ENCODE measurements at regions not wholly inside any gene's neighbourhood (a gene's known extent, or its start where the extent isn't known, plus 50 kb on each side); places are given as distances from the start of the nearest gene placed in this dataset.

DNA sequence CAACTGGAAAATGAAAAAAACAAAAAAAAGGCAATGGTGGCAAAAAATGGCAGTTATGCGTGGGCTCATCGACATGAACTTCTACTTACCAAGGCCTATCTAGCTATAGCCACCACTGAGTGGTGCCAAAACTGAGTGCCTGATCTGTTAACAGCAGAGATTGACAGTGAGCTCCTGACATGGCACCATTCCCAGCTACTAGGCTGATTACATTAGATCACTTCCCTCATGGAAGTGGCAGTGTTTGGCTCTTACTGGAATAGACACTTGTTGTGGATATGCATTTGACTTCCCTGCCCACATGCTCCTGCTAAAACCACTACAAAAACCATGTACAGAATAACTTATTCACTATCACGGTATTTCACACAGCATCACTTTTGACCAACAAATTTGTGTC, 216.1 kb upstream of the SGK1 start:
- TF ChIP-seq, protein P1, sequence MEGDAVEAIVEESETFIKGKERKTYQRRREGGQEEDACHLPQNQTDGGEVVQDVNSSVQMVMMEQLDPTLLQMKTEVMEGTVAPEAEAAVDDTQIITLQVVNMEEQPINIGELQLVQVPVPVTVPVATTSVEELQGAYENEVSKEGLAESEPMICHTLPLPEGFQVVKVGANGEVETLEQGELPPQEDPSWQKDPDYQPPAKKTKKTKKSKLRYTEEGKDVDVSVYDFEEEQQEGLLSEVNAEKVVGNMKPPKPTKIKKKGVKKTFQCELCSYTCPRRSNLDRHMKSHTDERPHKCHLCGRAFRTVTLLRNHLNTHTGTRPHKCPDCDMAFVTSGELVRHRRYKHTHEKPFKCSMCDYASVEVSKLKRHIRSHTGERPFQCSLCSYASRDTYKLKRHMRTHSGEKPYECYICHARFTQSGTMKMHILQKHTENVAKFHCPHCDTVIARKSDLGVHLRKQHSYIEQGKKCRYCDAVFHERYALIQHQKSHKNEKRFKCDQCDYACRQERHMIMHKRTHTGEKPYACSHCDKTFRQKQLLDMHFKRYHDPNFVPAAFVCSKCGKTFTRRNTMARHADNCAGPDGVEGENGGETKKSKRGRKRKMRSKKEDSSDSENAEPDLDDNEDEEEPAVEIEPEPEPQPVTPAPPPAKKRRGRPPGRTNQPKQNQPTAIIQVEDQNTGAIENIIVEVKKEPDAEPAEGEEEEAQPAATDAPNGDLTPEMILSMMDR (IDR thresholded peaks at IDR 0.05) = no peak
- no peak for TF ChIP-seq POLR2A (IDR thresholded peaks at IDR 0.05)
